ENCODE measurements at regions not wholly inside any gene's neighbourhood (a gene's known extent, or its start where the extent isn't known, plus 50 kb on each side); places are given as distances from the start of the nearest gene placed in this dataset.

DNA sequence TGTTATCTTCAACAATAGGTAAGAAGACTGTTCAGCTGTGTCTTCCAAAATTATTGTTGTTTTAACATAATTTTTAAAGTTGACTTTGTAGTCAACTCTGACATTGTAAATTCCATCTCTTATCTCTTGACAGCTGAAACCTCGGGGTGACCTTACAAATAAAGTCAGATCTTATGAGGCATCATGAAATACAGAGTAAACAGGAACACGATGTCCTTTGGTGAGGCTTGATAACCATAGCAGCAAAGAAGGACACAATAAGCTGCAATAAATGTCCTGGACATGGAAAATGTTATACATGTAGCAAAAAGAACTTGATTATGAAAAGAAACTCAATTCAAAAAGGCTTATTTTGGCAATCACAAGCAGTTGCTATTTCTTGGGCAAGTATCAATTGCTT, 618.9 kb upstream of the SLC39A10 start:
- no peaks in the 10 kb centered on the region for H3K9me3 Mint-ChIP-seq (ENCODE audit: insufficient read depth)
- H3K79me2 ChIP-seq (ENCODE audit: control insufficient read depth, insufficient read depth, low read length) = no peaks in the 10 kb centered on the region
- H3K27ac Mint-ChIP-seq = no peak overlapping the region
- WGBS (ENCODE audit: insufficient coverage) = no CpG with 5 or more reads among the region's 2 CpGs
- TF ChIP-seq CTCF (IDR thresholded peaks at IDR 0.05) (no peak), EZH2 (IDR thresholded peaks at IDR 0.05; ENCODE audit: borderline replicate concordance, insufficient read depth, low read depth, low read length, poor library complexity, severe bottlenecking) (no peak)
- H3K27ac ChIP-seq (ENCODE audit: low read length in 2 of 2) = no peak overlapping the region
- H3K27me3 ChIP-seq (replicated peaks in 1 of 4; ENCODE audit: control extremely low read depth in 1 of 4, control insufficient read depth in 3 of 4, insufficient read depth in 4 of 4, low read length in 3 of 4) = no peaks in the 10 kb centered on the region
- CTCF ChIA-PET = no interaction called here
- POLR2A ChIA-PET = no interaction called here
- H3K9me3 ChIP-seq (ENCODE audit: control extremely low read depth in 1 of 3, control insufficient read depth in 2 of 3, insufficient read depth in 1 of 3, low read length in 2 of 3) = no peaks in the 10 kb centered on the region
- H3K27me3 Mint-ChIP-seq = peaks cover 5% of the 10 kb centered on the region
- no peaks in the 10 kb centered on the region for H4K20me1 ChIP-seq (ENCODE audit: control insufficient read depth, insufficient read depth, low read length, poor library complexity, severe bottlenecking)
- H2AFZ ChIP-seq (ENCODE audit: insufficient read depth, low read depth, low read length, poor library complexity, severe bottlenecking) = no peak overlapping the region
- no peak overlapping the region for H3K4me2 ChIP-seq (replicated peaks; ENCODE audit: low read depth, low read length, poor library complexity, severe bottlenecking)
- ATAC-seq (ENCODE audit: low read depth) (no peak), DNase-seq (no peak)
- H3K9ac ChIP-seq (ENCODE audit: low read length) = no peak overlapping the region
- no peaks in the 10 kb centered on the region for H3K36me3 ChIP-seq (replicated peaks in 1 of 2; ENCODE audit: control extremely low read depth in 1 of 2, control insufficient read depth in 1 of 2, extremely low read depth in 1 of 2, insufficient read depth in 2 of 2, low read length in 1 of 2)
- H3K4me3 Mint-ChIP-seq = no peak overlapping the region
- no peak overlapping the region for H3K4me3 ChIP-seq (ENCODE audit: control extremely low read depth in 1 of 5, extremely low read depth in 1 of 5, insufficient read depth in 1 of 5, low read depth in 2 of 5, low read length in 4 of 5)
- H3K4me1 Mint-ChIP-seq = no peaks in the 10 kb centered on the region
- intact Hi-C loops (cut with micrococcal nuclease) = no loop called here
- no peaks in the 10 kb centered on the region for H3K4me1 ChIP-seq (ENCODE audit: control insufficient read depth in 2 of 2, insufficient read depth in 2 of 2, low read length in 2 of 2)

- Histone ChIP-seq H4K20me1 (ENCODE audit: control insufficient read depth, insufficient read depth, low read length, poor library complexity, severe bottlenecking) (no peaks in the 10 kb centered on the region), H3K27me3 (replicated peaks in 1 of 4; ENCODE audit: control extremely low read depth in 1 of 4, control insufficient read depth in 3 of 4, insufficient read depth in 4 of 4, low read length in 3 of 4) (no peaks in the 10 kb centered on the region), H3K27ac (ENCODE audit: low read length in 2 of 2) (no peak overlapping the region), H3K36me3 (replicated peaks in 1 of 2; ENCODE audit: control extremely low read depth in 1 of 2, control insufficient read depth in 1 of 2, extremely low read depth in 1 of 2, insufficient read depth in 2 of 2, low read length in 1 of 2) (no peaks in the 10 kb centered on the region), H3K9ac (ENCODE audit: low read length) (no peak overlapping the region), H3K4me2 (replicated peaks; ENCODE audit: low read depth, low read length, poor library complexity, severe bottlenecking) (no peak overlapping the region), H3K4me1 (ENCODE audit: control insufficient read depth in 2 of 2, insufficient read depth in 2 of 2, low read length in 2 of 2) (no peaks in the 10 kb centered on the region), H3K79me2 (ENCODE audit: control insufficient read depth, insufficient read depth, low read length) (no peaks in the 10 kb centered on the region), H2AFZ (ENCODE audit: insufficient read depth, low read depth, low read length, poor library complexity, severe bottlenecking) (no peak overlapping the region), H3K9me3 (ENCODE audit: control extremely low read depth in 1 of 3, control insufficient read depth in 2 of 3, insufficient read depth in 1 of 3, low read length in 2 of 3) (no peaks in the 10 kb centered on the region), H3K4me3 (ENCODE audit: control extremely low read depth in 1 of 5, extremely low read depth in 1 of 5, insufficient read depth in 1 of 5, low read depth in 2 of 5, low read length in 4 of 5) (no peak overlapping the region)
- intact Hi-C loops (cut with micrococcal nuclease) = no loop called here
- TF ChIP-seq CTCF (IDR thresholded peaks at IDR 0.05) (no peak), EZH2 (IDR thresholded peaks at IDR 0.05; ENCODE audit: borderline replicate concordance, insufficient read depth, low read depth, low read length, poor library complexity, severe bottlenecking) (no peak)
- no peak overlapping the region for H3K27ac Mint-ChIP-seq
- H3K4me1 Mint-ChIP-seq = no peaks in the 10 kb centered on the region
- CTCF ChIA-PET = no interaction called here
- H3K27me3 Mint-ChIP-seq = no peaks in the 10 kb centered on the region
- no peak overlapping the region for H3K4me3 Mint-ChIP-seq
- DNase-seq (no peak), ATAC-seq (ENCODE audit: low read depth) (no peak)
- WGBS (ENCODE audit: insufficient coverage) = 100% methylated on average over 2 of the region's 2 CpGs
- POLR2A ChIA-PET = no interaction called here
- no peaks in the 10 kb centered on the region for H3K9me3 Mint-ChIP-seq (ENCODE audit: insufficient read depth)
Measured at GRCh38 chr2:195037045-195037444, 620.0 kb upstream of the SLC39A10 start.

All from B cell (primary cell).